Vagina (tissue), 2 donors: ENCODE measurements at regions not wholly inside any gene's neighbourhood (a gene's known extent, or its start where the extent isn't known, plus 50 kb on each side); places are given as distances from the start of the nearest gene placed in this dataset.

Experiments
- POLR2A ChIP-seq, 2 donors: fragments of 450-650 bp; IDR thresholded peaks; one replicate each; pipeline ENCODE4 v1.6.1; 2017; ENCODE audit warnings: antibody characterized with exemption in 2 of 2, mild to moderate bottlenecking in 2 of 2, moderate library complexity in 2 of 2
- TF ChIP-seq, protein P1 (sequence below), 3 experiments: fragments of 450-650 bp in 2 of 3; fragments of 200-600 bp in 1 of 3; sonication (generic) in 1 of 3; IDR thresholded peaks; one replicate each; pipeline ENCODE4 v1.5.1; 2017 to 2019; ENCODE audit warnings: antibody characterized with exemption in 3 of 3, mild to moderate bottlenecking in 2 of 3, moderate library complexity in 2 of 3

DNA sequence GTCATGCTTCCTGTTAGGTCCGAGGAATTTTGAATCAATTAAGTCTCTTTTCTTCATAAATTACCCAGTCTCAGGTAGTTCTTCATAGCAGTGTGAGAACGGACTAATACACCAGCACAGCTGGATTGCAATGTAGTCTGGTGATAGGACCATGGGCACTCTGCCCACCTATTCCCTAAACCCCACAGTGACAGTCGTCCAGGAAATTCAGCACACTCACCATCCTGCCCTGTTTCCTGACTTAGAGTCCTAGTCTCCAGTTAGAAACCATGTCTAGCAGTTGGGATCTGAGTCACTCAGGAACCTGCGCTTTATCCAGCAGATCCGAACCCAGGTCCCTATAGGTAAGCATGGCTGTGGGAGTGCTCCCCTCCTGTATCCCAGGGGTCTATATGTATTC, 149.3 kb upstream of the TNR start:
- TF ChIP-seq, protein P1, sequence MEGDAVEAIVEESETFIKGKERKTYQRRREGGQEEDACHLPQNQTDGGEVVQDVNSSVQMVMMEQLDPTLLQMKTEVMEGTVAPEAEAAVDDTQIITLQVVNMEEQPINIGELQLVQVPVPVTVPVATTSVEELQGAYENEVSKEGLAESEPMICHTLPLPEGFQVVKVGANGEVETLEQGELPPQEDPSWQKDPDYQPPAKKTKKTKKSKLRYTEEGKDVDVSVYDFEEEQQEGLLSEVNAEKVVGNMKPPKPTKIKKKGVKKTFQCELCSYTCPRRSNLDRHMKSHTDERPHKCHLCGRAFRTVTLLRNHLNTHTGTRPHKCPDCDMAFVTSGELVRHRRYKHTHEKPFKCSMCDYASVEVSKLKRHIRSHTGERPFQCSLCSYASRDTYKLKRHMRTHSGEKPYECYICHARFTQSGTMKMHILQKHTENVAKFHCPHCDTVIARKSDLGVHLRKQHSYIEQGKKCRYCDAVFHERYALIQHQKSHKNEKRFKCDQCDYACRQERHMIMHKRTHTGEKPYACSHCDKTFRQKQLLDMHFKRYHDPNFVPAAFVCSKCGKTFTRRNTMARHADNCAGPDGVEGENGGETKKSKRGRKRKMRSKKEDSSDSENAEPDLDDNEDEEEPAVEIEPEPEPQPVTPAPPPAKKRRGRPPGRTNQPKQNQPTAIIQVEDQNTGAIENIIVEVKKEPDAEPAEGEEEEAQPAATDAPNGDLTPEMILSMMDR (IDR thresholded peaks at IDR 0.05): no peak
- TF ChIP-seq POLR2A (IDR thresholded peaks at IDR 0.05): no peak
